ENCODE measurements at regions not wholly inside any gene's neighbourhood (a gene's known extent, or its start where the extent isn't known, plus 50 kb on each side); places are given as distances from the start of the nearest gene placed in this dataset.

DNA sequence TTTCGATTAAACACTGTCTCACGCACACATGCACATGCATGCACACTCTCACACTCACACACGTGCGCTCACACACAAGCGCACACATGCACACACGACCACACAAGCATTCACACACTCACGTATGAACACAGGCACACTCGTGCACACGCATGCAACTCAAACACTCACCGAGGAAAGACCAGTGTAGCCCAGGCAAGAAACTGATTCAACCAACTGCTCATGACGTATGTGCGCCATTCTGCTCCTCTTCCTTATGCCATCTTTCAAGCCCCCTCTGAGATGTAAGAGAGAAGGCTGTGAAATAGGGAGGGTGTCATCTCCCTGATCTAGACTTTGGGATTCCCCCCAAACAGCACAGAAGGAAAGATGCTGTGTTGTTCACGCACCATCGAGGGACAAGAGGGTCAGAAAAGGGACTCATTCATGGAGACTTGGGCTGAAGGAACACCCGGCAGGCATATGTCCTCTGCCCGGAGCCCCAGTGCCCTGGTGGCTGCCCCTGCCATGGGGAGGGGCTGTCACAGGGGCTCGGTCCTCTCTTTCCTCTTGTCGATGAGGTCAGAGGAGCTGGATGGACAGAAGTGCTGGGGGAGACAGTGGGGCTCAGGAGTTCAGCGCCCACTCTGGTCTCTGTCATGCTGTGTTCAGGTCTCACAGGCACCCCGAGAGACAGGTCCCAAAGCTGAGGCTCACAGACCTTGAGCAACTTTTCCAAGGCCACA is 130.1 kb upstream of the SHH start:
- Histone ChIP-seq H3K36me3 (ENCODE audit: low read depth) (no peaks in the 10 kb centered on the region), H3K4me1 (ENCODE audit: insufficient read depth, poor library complexity, severe bottlenecking) (no peaks in the 10 kb centered on the region), H3K9me3 (ENCODE audit: severe bottlenecking) (peaks cover 2% of the 10 kb centered on the region), H3K27ac (ENCODE audit: poor library complexity, severe bottlenecking) (no peak overlapping the region), H3K4me3 (ENCODE audit: severe bottlenecking) (no peak overlapping the region), H3K27me3 (ENCODE audit: insufficient read depth, poor library complexity, severe bottlenecking) (no peaks in the 10 kb centered on the region)
- ATAC-seq (ENCODE audit: low read depth) = no peak
- TF ChIP-seq, protein P1, sequence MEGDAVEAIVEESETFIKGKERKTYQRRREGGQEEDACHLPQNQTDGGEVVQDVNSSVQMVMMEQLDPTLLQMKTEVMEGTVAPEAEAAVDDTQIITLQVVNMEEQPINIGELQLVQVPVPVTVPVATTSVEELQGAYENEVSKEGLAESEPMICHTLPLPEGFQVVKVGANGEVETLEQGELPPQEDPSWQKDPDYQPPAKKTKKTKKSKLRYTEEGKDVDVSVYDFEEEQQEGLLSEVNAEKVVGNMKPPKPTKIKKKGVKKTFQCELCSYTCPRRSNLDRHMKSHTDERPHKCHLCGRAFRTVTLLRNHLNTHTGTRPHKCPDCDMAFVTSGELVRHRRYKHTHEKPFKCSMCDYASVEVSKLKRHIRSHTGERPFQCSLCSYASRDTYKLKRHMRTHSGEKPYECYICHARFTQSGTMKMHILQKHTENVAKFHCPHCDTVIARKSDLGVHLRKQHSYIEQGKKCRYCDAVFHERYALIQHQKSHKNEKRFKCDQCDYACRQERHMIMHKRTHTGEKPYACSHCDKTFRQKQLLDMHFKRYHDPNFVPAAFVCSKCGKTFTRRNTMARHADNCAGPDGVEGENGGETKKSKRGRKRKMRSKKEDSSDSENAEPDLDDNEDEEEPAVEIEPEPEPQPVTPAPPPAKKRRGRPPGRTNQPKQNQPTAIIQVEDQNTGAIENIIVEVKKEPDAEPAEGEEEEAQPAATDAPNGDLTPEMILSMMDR (IDR thresholded peaks at IDR 0.05; ENCODE audit: poor library complexity, severe bottlenecking) = no peak
- no peak for DNase-seq (ENCODE audit: low spot score)

DNA sequence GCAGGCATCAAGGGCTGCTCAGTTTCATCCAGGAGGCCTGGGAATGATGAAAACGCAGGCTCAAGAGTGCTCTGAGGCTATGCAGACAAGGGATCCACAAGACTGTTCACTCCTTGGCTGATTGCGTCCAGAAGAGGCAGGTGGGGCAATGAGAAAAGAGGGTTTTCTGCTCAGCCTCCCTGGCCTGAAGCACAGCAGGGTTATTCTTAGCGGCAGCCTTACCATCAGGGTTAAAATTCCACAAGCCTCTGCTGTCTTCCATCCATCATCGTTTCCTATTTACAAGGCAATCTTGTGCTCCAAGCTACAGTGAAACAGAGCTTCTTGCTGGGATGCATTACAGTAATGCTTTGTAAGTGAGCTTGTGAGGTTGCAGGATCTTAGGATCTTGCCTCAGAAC is 129.4 kb upstream of the SHH start:
- no peak for DNase-seq (ENCODE audit: low spot score)
- no peaks in the 10 kb centered on the region for H3K36me3 ChIP-seq (ENCODE audit: low read depth)
- no peak for ATAC-seq (ENCODE audit: low read depth)
- TF ChIP-seq, protein P1 (IDR thresholded peaks at IDR 0.05; ENCODE audit: poor library complexity, severe bottlenecking) = no peak
- H3K9me3 ChIP-seq (ENCODE audit: severe bottlenecking) = peaks cover 2% of the 10 kb centered on the region
- no peak overlapping the region for H3K4me3 ChIP-seq (ENCODE audit: severe bottlenecking)
- no peak overlapping the region for H3K27ac ChIP-seq (ENCODE audit: poor library complexity, severe bottlenecking)
- no peaks in the 10 kb centered on the region for H3K27me3 ChIP-seq (ENCODE audit: insufficient read depth, poor library complexity, severe bottlenecking)
- H3K4me1 ChIP-seq (ENCODE audit: insufficient read depth, poor library complexity, severe bottlenecking) = no peaks in the 10 kb centered on the region

DNA sequence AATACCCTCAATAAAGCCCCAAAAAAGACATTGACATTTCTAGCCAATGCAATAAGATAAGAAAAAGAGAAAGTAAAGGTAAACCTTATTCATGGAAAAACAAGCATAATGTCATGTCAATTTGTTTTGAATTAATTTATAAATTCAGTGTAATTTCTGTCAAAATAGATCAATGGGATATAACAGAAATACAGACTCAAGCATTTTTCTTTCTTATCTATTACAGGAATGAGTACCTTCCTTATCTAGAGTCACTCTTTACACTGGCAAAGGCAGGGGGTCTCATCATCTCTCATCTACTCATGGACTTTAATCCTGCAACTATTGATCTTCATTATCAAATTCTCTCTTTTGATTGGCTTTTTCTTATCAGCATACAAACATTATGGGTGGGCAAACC is 127.1 kb upstream of the SHH start:
- ATAC-seq (ENCODE audit: low read depth) = no peak
- no peaks in the 10 kb centered on the region for H3K27me3 ChIP-seq (ENCODE audit: insufficient read depth, poor library complexity, severe bottlenecking)
- TF ChIP-seq, protein P1 (IDR thresholded peaks at IDR 0.05; ENCODE audit: poor library complexity, severe bottlenecking) = no peak
- no peaks in the 10 kb centered on the region for H3K4me1 ChIP-seq (ENCODE audit: insufficient read depth, poor library complexity, severe bottlenecking)
- H3K9me3 ChIP-seq (ENCODE audit: severe bottlenecking) = peaks cover 2% of the 10 kb centered on the region
- no peak overlapping the region for H3K4me3 ChIP-seq (ENCODE audit: severe bottlenecking)
- DNase-seq (ENCODE audit: low spot score) = no peak
- no peak overlapping the region for H3K27ac ChIP-seq (ENCODE audit: poor library complexity, severe bottlenecking)
- H3K36me3 ChIP-seq (ENCODE audit: low read depth) = no peaks in the 10 kb centered on the region

DNA sequence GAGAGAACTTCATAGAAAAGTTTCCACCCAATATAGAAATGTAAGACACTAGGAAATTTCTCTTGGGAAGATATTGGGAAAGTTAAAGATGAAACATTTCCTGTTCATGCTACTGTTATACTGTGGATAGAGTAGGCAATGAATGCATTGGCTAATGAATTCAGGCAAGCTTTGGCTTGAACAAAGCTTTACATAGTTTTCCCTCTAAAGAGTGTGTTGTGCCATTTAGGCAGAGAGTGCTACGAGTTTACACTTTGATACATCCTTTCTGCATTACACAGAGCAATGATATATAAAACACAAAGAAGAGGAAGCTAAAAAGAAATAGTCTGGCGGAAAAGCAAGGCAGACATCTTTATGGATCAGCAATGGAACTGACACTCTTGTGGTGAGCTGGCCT is 125.9 kb upstream of the SHH start:
- ATAC-seq (ENCODE audit: low read depth) = peak; percentile 66; the same call in 2 of the 3 replicates
- no peaks in the 10 kb centered on the region for H3K27me3 ChIP-seq (ENCODE audit: insufficient read depth, poor library complexity, severe bottlenecking)
- H3K9me3 ChIP-seq (ENCODE audit: severe bottlenecking) = peaks cover 2% of the 10 kb centered on the region
- H3K27ac ChIP-seq (ENCODE audit: poor library complexity, severe bottlenecking) = no peak overlapping the region
- no peaks in the 10 kb centered on the region for H3K4me1 ChIP-seq (ENCODE audit: insufficient read depth, poor library complexity, severe bottlenecking)
- no peak overlapping the region for H3K4me3 ChIP-seq (ENCODE audit: severe bottlenecking)
- TF ChIP-seq, protein P1 (IDR thresholded peaks at IDR 0.05; ENCODE audit: poor library complexity, severe bottlenecking) = no peak
- H3K36me3 ChIP-seq (ENCODE audit: low read depth) = no peaks in the 10 kb centered on the region
- no peak for DNase-seq (ENCODE audit: low spot score)

DNA sequence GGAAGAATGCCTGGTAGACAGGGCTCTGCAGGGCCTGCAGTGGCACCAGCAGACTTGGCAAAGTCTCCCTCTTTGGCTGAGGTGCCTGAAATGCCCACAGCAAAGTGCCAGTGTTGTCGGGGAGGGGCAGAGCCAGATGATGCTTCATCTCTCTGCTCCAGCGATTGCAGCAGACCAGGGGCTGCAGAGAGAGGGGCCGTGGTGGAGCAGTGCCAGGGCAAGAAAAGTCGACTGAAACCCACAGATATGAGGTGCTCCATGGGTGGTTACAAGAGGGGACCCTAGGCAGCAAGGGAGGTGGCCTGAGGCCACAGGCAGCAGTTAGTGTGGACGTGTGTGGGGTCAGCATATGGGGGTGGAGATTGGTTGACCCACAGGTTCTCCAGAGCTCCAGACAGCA is 123.5 kb upstream of the SHH start:
- TF ChIP-seq, protein P1 (IDR thresholded peaks at IDR 0.05; ENCODE audit: poor library complexity, severe bottlenecking) = no peak

More for the DNA sequence above, 123.5 kb upstream of the SHH start:
- ATAC-seq (ENCODE audit: low read depth) (no peak), DNase-seq (ENCODE audit: low spot score) (no peak)
- peaks cover 2% of the 10 kb centered on the region for H3K9me3 ChIP-seq (ENCODE audit: severe bottlenecking)
- H3K4me1 ChIP-seq (ENCODE audit: insufficient read depth, poor library complexity, severe bottlenecking) = no peaks in the 10 kb centered on the region
- H3K27ac ChIP-seq (ENCODE audit: poor library complexity, severe bottlenecking) = no peak overlapping the region
- no peak overlapping the region for H3K4me3 ChIP-seq (ENCODE audit: severe bottlenecking)
- H3K36me3 ChIP-seq (ENCODE audit: low read depth) = no peaks in the 10 kb centered on the region
- H3K27me3 ChIP-seq (ENCODE audit: insufficient read depth, poor library complexity, severe bottlenecking) = no peaks in the 10 kb centered on the region

All from RWPE2 (cell line).